BE2C (cell line): ENCODE measurements at regions not wholly inside any gene's neighbourhood (a gene's known extent, or its start where the extent isn't known, plus 50 kb on each side); places are given as distances from the start of the nearest gene placed in this dataset.

Experiments
- DNase-seq: peaks from one replicate; pipeline ENCODE4 v3.0.0-alpha.2; 2020
- H3K27me3 ChIP-seq: fragments of 250-450 bp; sonication (Bioruptor Pico); 2 replicates; pipeline ENCODE4 v1.5.1; 2020; ENCODE audit warnings: mild to moderate bottlenecking
- H3K36me3 ChIP-seq: fragments of 250-450 bp; sonication (Bioruptor Pico); 2 replicates; pipeline ENCODE4 v1.5.1; 2020; ENCODE audit warnings: mild to moderate bottlenecking
- H3K4me1 ChIP-seq: fragments of 250-450 bp; sonication (Bioruptor Pico); 2 replicates; pipeline ENCODE4 v1.5.1; 2020
- H3K4me3 ChIP-seq: 2 replicates; pipeline ENCODE4 v1.5.1; 2011; ENCODE audit warnings: low read depth, low read length
- H3K9me3 ChIP-seq: fragments of 250-450 bp; sonication (Bioruptor Pico); 2 replicates; pipeline ENCODE4 v1.5.1; 2020
- CTCF ChIP-seq: IDR thresholded peaks from 2 replicates; pipeline ENCODE4 v1.5.1; 2012; ENCODE audit warnings: mild to moderate bottlenecking, low read depth, low read length

DNA sequence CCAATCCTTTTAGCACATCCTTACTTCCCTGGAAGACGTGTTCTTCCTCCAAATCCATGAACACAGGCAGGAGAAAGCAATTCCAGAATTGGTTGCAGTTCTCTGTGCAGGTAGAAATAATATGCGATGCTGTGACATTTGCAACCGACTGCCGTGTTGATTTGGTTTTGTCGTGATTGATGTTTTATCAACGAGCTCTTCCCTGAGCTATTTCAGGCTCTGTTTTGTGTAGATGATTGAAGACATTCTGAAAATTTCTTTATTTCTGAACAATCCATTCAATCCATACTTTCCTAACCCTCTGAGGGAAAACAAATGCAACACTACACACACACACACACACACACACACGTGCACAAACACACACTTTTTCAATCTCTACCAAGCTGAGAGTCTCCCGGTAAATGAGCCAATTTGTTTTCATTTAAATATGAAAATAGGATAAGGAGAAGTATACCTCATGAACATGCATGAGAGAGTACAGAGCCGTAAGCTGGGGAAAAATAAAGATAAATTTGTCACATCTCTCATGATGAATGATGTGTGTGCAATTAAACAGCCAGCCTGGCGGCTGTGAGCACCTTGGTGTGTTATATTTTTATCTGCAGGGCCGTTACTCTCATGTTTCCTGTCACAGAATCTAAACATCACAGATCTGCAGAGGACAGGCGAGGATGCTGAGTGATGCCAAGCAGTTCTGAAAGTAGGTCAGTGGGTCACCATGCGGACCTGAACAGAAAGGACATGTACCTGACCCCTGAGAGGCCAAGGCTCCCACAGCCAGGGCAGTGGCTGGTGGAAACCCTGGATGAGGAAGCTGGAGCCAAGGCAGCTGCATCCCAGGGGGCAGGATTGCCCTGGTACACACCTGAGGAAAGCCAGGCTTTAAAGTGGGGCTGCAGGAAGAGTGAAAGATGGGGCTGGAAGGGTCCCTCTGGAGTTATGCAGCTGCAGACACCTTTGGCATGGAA lies 64.8 kb downstream of the PDCL3 start:
- Histone ChIP-seq H3K27me3 (no peaks in the 10 kb centered on the region), H3K9me3 (no peaks in the 10 kb centered on the region), H3K4me1 (no peaks in the 10 kb centered on the region), H3K36me3 (no peaks in the 10 kb centered on the region), H3K4me3 (no peak overlapping the region)
- no peak for DNase-seq
- TF ChIP-seq CTCF: no peak

DNA sequence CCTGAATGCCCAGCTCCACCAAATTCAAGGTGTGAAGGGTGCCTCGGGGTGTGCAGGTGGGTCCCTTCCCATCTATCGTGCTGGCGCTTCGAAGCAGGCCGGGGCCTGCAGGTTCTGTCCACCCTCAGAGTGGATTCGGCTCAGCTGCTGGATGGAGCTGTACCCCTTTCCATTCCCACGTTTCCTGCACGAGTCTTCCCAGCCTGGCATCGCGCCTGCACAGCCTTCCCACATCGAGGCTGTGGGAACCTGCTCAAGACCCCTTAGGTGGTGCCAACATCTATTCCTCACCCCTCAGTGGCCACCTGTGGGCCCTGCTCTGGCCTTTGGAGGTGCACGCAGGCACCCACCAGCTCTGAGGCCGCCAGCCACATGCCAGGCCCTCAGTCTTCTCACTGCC lies 65.7 kb downstream of the PDCL3 start:
- DNase-seq: no peak
- Histone ChIP-seq H3K4me1 (no peaks in the 10 kb centered on the region), H3K4me3 (no peak overlapping the region), H3K9me3 (no peaks in the 10 kb centered on the region), H3K36me3 (no peaks in the 10 kb centered on the region), H3K27me3 (no peaks in the 10 kb centered on the region)
- no peak for TF ChIP-seq CTCF

GRCh38 chr2:100629309-100629708 lies 66.5 kb downstream of the PDCL3 start:
- H3K36me3 ChIP-seq: no peaks in the 10 kb centered on the region
- no peak overlapping the region for H3K4me3 ChIP-seq
- no peaks in the 10 kb centered on the region for H3K4me1 ChIP-seq
- H3K9me3 ChIP-seq: no peaks in the 10 kb centered on the region
- no peaks in the 10 kb centered on the region for H3K27me3 ChIP-seq
- TF ChIP-seq CTCF: no peak
- DNase-seq: no peak

DNA sequence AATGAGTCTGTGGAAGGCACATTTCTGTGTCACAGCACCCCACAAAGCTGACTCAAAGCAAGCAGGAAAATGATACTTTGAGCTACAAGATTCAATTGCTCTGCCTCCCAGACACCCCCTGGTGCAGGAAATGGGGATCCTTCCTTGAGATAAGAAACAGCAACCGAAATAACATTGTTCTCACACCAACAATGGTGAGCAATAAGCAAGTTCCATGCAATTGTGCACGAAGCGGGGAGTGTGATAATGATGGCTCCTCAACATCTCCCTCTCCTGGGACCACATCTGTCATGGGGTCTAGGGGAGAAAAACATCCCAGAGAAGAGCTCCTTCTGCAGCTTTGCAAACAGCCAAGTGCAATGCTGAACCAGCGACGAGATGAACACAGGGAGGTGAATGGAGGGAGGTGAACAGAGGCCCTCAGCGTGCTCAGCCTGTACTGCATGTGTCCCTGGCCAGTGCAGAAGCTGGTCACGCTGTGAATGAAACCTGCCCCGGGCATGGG lies 67.7 kb downstream of the PDCL3 start:
- DNase-seq: no peak
- H3K36me3 ChIP-seq: no peaks in the 10 kb centered on the region
- H3K27me3 ChIP-seq: no peaks in the 10 kb centered on the region
- no peaks in the 10 kb centered on the region for H3K9me3 ChIP-seq
- no peak overlapping the region for H3K4me3 ChIP-seq
- no peaks in the 10 kb centered on the region for H3K4me1 ChIP-seq
- TF ChIP-seq CTCF: no peak

- DNase-seq: no peak
- H3K36me3 ChIP-seq: no peaks in the 10 kb centered on the region
- H3K27me3 ChIP-seq: no peaks in the 10 kb centered on the region
- TF ChIP-seq CTCF: no peak
- no peak overlapping the region for H3K4me3 ChIP-seq
- no peaks in the 10 kb centered on the region for H3K4me1 ChIP-seq
- H3K9me3 ChIP-seq: no peaks in the 10 kb centered on the region
Measured at GRCh38 chr2:100632037-100632436, 69.2 kb downstream of the PDCL3 start.

GRCh38 chr2:100632759-100633158 lies 70.0 kb downstream of the PDCL3 start:
- Histone ChIP-seq H3K4me1 (no peaks in the 10 kb centered on the region), H3K36me3 (no peaks in the 10 kb centered on the region), H3K27me3 (0 out of 2 replicates have a peak, but pooled peaks cover 3% of the 10 kb centered on the region), H3K9me3 (no peaks in the 10 kb centered on the region), H3K4me3 (no peak overlapping the region)
- no peak for TF ChIP-seq CTCF
- DNase-seq: no peak
